Progenitor cell of endocrine pancreas (in vitro differentiated cells): ENCODE measurements at regions not wholly inside any gene's neighbourhood (a gene's known extent, or its start where the extent isn't known, plus 50 kb on each side); places are given as distances from the start of the nearest gene placed in this dataset.

Experiments used
- DNase-seq: peaks from one replicate; pipeline ENCODE4 v3.0.0; 2021; ENCODE audit warnings: low spot score; ENCODE audit not compliant: unreplicated experiment
- H3K27ac Mint-ChIP-seq: 2 replicates; pipeline ENCODE4 v1.8.0; 2021; ENCODE audit warnings: mild to moderate bottlenecking, moderate library complexity, mixed read lengths
- H3K27me3 Mint-ChIP-seq: 2 replicates; pipeline ENCODE4 v1.8.0; 2021; ENCODE audit warnings: mixed read lengths
- H3K36me3 Mint-ChIP-seq: 2 replicates; pipeline ENCODE4 v1.8.0; 2022; ENCODE audit warnings: mixed read lengths; ENCODE audit not compliant: insufficient read depth
- H3K4me1 Mint-ChIP-seq: 2 replicates; pipeline ENCODE4 v1.8.0; 2021; ENCODE audit warnings: low read depth, mixed read lengths
- H3K4me3 Mint-ChIP-seq: 2 replicates; pipeline ENCODE4 v1.8.0; 2021; ENCODE audit warnings: low read depth, mild to moderate bottlenecking, moderate library complexity, mixed read lengths
- H3K9me3 Mint-ChIP-seq: 2 replicates; pipeline ENCODE4 v1.8.0; 2021; ENCODE audit warnings: low read depth, mixed read lengths
- CTCF ChIP-seq: fragments of 200-600 bp; sonication (generic); IDR thresholded peaks from one replicate; pipeline ENCODE4 v1.5.0; 2021; ENCODE audit warnings: antibody characterized with exemption, mild to moderate bottlenecking; ENCODE audit not compliant: unreplicated experiment

DNA sequence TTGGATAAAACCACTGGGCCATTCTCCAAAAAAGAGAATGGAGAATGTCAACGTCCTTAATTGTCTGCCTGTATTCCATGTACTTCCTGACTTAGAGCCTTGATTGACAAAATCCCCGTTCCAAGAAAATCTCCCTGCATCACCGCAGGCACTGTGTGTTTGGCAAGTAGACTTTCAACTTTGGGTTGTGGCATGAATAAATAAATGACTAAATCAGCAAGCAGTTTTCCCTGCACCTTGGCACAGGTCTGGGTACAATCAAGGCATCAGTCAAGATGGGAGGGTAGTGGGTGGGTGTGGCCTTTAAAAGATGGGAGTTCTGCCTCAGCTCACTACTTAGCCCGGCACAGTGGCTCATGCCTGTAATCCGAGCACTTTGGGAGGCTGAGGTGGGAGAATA is 248.5 kb upstream of the RPL38 start:
- no peak for DNase-seq
- no peak for TF ChIP-seq CTCF

GRCh38 chr17:73955616-73956015 is 247.9 kb upstream of the RPL38 start:
- Mint-ChIP-seq H3K36me3 (no peaks in the 10 kb centered on the region), H3K4me3 (no peak overlapping the region), H3K9me3 (peaks cover 7% of the 10 kb centered on the region), H3K27me3 (peaks cover 36% of the 10 kb centered on the region), H3K27ac (no peak overlapping the region), H3K4me1 (no peaks in the 10 kb centered on the region)
- no peak for DNase-seq
- no peak for TF ChIP-seq CTCF

More for the DNA sequence above, 248.5 kb upstream of the RPL38 start:
- no peaks in the 10 kb centered on the region for H3K36me3 Mint-ChIP-seq
- no peak overlapping the region for H3K27ac Mint-ChIP-seq
- no peaks in the 10 kb centered on the region for H3K4me1 Mint-ChIP-seq
- H3K4me3 Mint-ChIP-seq: no peak overlapping the region
- H3K27me3 Mint-ChIP-seq: peaks cover 39% of the 10 kb centered on the region
- H3K9me3 Mint-ChIP-seq: peaks cover 3% of the 10 kb centered on the region

DNA sequence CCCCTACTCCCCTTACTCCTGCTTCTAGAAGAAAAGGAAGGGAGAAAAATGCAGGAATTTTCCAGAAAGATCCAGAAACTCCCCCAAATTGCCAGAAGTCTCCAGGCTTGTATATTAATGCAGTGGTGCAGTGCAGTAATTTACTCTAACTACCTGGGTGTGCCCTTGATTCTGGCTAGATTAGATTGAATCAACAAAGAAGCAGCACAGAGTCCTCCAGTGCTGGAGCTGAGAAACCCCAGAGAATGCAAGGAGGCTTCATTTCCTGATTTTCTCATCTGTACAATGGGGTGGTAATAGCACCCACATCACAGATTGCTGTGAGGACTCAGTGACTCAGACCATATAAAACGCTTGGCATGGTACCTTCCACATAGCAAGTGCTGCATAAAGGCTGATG is 247.3 kb upstream of the RPL38 start:
- Mint-ChIP-seq H3K27me3 (peaks cover 31% of the 10 kb centered on the region), H3K4me3 (no peak overlapping the region), H3K36me3 (no peaks in the 10 kb centered on the region), H3K9me3 (peaks cover 7% of the 10 kb centered on the region), H3K27ac (no peak overlapping the region), H3K4me1 (no peaks in the 10 kb centered on the region)
- no peak for TF ChIP-seq CTCF
- no peak for DNase-seq

- Mint-ChIP-seq H3K4me1 (no peaks in the 10 kb centered on the region), H3K9me3 (peaks cover 7% of the 10 kb centered on the region), H3K27me3 (peaks cover 24% of the 10 kb centered on the region), H3K27ac (no peak overlapping the region), H3K36me3 (no peaks in the 10 kb centered on the region), H3K4me3 (no peak overlapping the region)
- DNase-seq: peak; percentile 63
- TF ChIP-seq CTCF: peak; percentile 73
Measured at GRCh38 chr17:73956595-73957465, 246.6 kb upstream of the RPL38 start.

DNA sequence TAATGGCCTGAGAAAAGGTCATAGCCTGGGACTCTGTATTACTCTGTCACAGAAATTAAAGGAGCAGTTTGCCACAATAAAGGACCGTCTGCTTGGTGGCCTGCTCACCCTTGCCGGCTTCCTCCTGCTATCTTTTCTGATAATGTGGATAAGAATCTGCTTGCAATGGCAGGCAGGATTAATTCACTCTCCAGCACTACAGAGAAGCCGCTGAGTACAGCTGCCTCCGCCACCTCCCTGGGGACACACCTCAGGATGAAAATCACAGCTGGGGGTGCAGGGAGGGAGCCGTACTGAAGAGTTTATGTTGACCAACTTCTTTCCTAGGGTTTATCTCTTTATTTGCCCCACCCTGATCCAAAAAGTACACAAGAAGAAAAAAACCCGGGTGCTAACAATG is 245.9 kb upstream of the RPL38 start:
- Mint-ChIP-seq H3K4me1 (no peaks in the 10 kb centered on the region), H3K4me3 (no peak overlapping the region), H3K36me3 (no peaks in the 10 kb centered on the region), H3K27me3 (peaks cover 20% of the 10 kb centered on the region), H3K9me3 (peaks cover 7% of the 10 kb centered on the region), H3K27ac (no peak overlapping the region)
- no peak for DNase-seq
- TF ChIP-seq CTCF: no peak
